ENCODE measurements at regions not wholly inside any gene's neighbourhood (a gene's known extent, or its start where the extent isn't known, plus 50 kb on each side); places are given as distances from the start of the nearest gene placed in this dataset.

- no peak overlapping the region for H3K27ac ChIP-seq
- H3K4me1 ChIP-seq = no peaks in the 10 kb centered on the region
- no peaks in the 10 kb centered on the region for H3K36me3 ChIP-seq
- H3K27me3 ChIP-seq = no peaks in the 10 kb centered on the region
- DNase-seq = no peak
- intact Hi-C loops (cut with DNase I; ENCODE audit: low total_unique reads) = no loop called here
- H3K4me3 ChIP-seq = no peak overlapping the region
- TF ChIP-seq CTCF (IDR thresholded peaks at IDR 0.05) (no peak), POLR2A (IDR thresholded peaks at IDR 0.05) (no peak)
- no peaks in the 10 kb centered on the region for H3K9me3 ChIP-seq
Measured at GRCh38 chr16:48044117-48044516, 111.7 kb downstream of the ABCC12 start.

- DNase-seq = no peak
- H3K36me3 ChIP-seq = no peaks in the 10 kb centered on the region
- intact Hi-C loops (cut with DNase I; ENCODE audit: low total_unique reads) = no loop called here
- no peak overlapping the region for H3K4me3 ChIP-seq
- H3K27ac ChIP-seq = no peak overlapping the region
- H3K4me1 ChIP-seq = no peaks in the 10 kb centered on the region
- TF ChIP-seq CTCF (IDR thresholded peaks at IDR 0.05) (no peak), POLR2A (IDR thresholded peaks at IDR 0.05) (no peak)
- no peaks in the 10 kb centered on the region for H3K9me3 ChIP-seq
- H3K27me3 ChIP-seq = no peaks in the 10 kb centered on the region
Measured at GRCh38 chr16:48041981-48042421, 113.8 kb downstream of the ABCC12 start.

- no peak overlapping the region for H3K4me3 ChIP-seq
- TF ChIP-seq CTCF (IDR thresholded peaks at IDR 0.05) (no peak), POLR2A (IDR thresholded peaks at IDR 0.05) (no peak)
- DNase-seq = no peak
- intact Hi-C loops (cut with DNase I; ENCODE audit: low total_unique reads) = no loop called here
- no peak overlapping the region for H3K27ac ChIP-seq
- no peaks in the 10 kb centered on the region for H3K4me1 ChIP-seq
- H3K36me3 ChIP-seq = no peaks in the 10 kb centered on the region
- no peaks in the 10 kb centered on the region for H3K9me3 ChIP-seq
- H3K27me3 ChIP-seq = no peaks in the 10 kb centered on the region
Measured at GRCh38 chr16:48035142-48035541, 120.7 kb downstream of the ABCC12 start.

GRCh38 chr16:48030926-48031325 lies 124.9 kb downstream of the ABCC12 start:
- no peaks in the 10 kb centered on the region for H3K27me3 ChIP-seq
- no peaks in the 10 kb centered on the region for H3K9me3 ChIP-seq
- DNase-seq = no peak
- no peak overlapping the region for H3K4me3 ChIP-seq
- H3K36me3 ChIP-seq = no peaks in the 10 kb centered on the region
- no peaks in the 10 kb centered on the region for H3K4me1 ChIP-seq
- intact Hi-C loops (cut with DNase I; ENCODE audit: low total_unique reads) = no loop called here
- H3K27ac ChIP-seq = no peak overlapping the region
- TF ChIP-seq POLR2A (IDR thresholded peaks at IDR 0.05) (no peak), CTCF (IDR thresholded peaks at IDR 0.05) (no peak)

- no peaks in the 10 kb centered on the region for H3K27me3 ChIP-seq
- no peaks in the 10 kb centered on the region for H3K36me3 ChIP-seq
- no peak for TF ChIP-seq POLR2A (IDR thresholded peaks at IDR 0.05)
- no peak for TF ChIP-seq CTCF (IDR thresholded peaks at IDR 0.05)
- no peak for DNase-seq
- no peak overlapping the region for H3K27ac ChIP-seq
- no peaks in the 10 kb centered on the region for H3K4me1 ChIP-seq
- H3K4me3 ChIP-seq = no peak overlapping the region
- intact Hi-C loops (cut with DNase I; ENCODE audit: low total_unique reads) = no loop called here
- H3K9me3 ChIP-seq = no peaks in the 10 kb centered on the region
Measured at GRCh38 chr16:48029768-48030167, 126.0 kb downstream of the ABCC12 start.
